HepG2 (cell line): ENCODE measurements at regions not wholly inside any gene's neighbourhood (a gene's known extent, or its start where the extent isn't known, plus 50 kb on each side); places are given as distances from the start of the nearest gene placed in this dataset.

Experiments
- ATAC-seq: fragments of 200-7000 bp; cut with Tn5 transposase; 3 replicates; pipeline ENCODE4 v1.9.1; 2020; ENCODE audit warnings: mild to moderate bottlenecking, moderate library complexity
- BruUV-seq: library from RNA; stranded (reverse); fragments of 400-500 nt; replicated peaks from 2 replicates; lab custom pipeline; 2021; lab: Mats Ljungman, UMichigan
- CTCF ChIA-PET: fragments of 300-600 bp; formaldehyde crosslinking; extraction: SDS; loops from one replicate; lab custom pipeline; 2021; ENCODE audit warnings: low total read pairs, inconsistent platforms, low intra/inter-chr PET ratio; lab: Yijun Ruan, JAX
- POLR2A ChIA-PET: fragments of 350-600 bp; sonication (Branson Sonifier 250); formaldehyde crosslinking; loops from one replicate; lab custom pipeline; 2020; ENCODE audit warnings: antibody characterized with exemption, inconsistent platforms; lab: Yijun Ruan, JAX
- DNase-seq: peaks from one replicate; pipeline ENCODE4 v3.0.0-alpha.2; 2015; ENCODE audit warnings: low spot score
- FAIRE-seq: peaks from 3 replicates; lab custom pipeline; 2011; peaks lifted over from hg19 to GRCh38; lab: Jason Lieb, UNC
- H2AFZ ChIP-seq: one replicate; pipeline ENCODE4 v1.6.1; 2011; ENCODE audit warnings: low read length, inconsistent platforms
- H3K27ac ChIP-seq: fragments of 300-600 bp; 3 replicates; pipeline ENCODE4 v1.8.0; 2011; ENCODE audit warnings: mixed run types, mild to moderate bottlenecking, mixed read lengths, low read length, inconsistent platforms; ENCODE audit not compliant: insufficient read depth; ENCODE audit errors: extremely low read length
- H3K27me3 ChIP-seq, 2 experiments: fragments of 200-600 bp in 1 of 2; 2 replicates in 1 of 2; 3 replicates in 1 of 2; pipeline versions ENCODE4 v1.6.0 to v1.8.0; 2011; ENCODE audit warnings: low read length in 2 of 2, mild to moderate bottlenecking in 2 of 2, moderate library complexity in 2 of 2, inconsistent platforms in 1 of 2; ENCODE audit not compliant: insufficient read depth in 2 of 2, control insufficient read depth in 1 of 2
- H3K36me3 ChIP-seq, 2 experiments: fragments of 200-600 bp in 1 of 2; replicated peaks in 1 of 2; 2 replicates in 1 of 2; 3 replicates in 1 of 2; pipeline versions ENCODE4 v1.5.1 to v1.8.0; 2011; ENCODE audit warnings: low read length in 2 of 2, inconsistent platforms in 1 of 2; ENCODE audit not compliant: insufficient read depth in 2 of 2, control insufficient read depth in 1 of 2
- H3K4me1 ChIP-seq: 2 replicates; pipeline ENCODE4 v1.5.1; 2012; ENCODE audit warnings: low read length, inconsistent platforms; ENCODE audit not compliant: insufficient read depth
- H3K4me2 ChIP-seq: 2 replicates; pipeline ENCODE4 v1.6.0; 2011; ENCODE audit warnings: low read depth, low read length, inconsistent platforms
- H3K4me3 ChIP-seq, 3 experiments: fragments of 200-600 bp in 1 of 3; sonication (generic), shearing (Covaris generic) in 1 of 3; replicated peaks in 1 of 3; 2 replicates each; pipeline ENCODE4 v1.5.1; 2011 to 2016; ENCODE audit warnings: low read length in 3 of 3, inconsistent platforms in 2 of 3, low read depth in 2 of 3, mild to moderate bottlenecking in 2 of 3, control low read depth in 1 of 3, mixed read lengths in 1 of 3; ENCODE audit not compliant: insufficient read depth in 1 of 3
- H3K79me2 ChIP-seq: one replicate; pipeline ENCODE4 v1.6.1; 2011; ENCODE audit warnings: low read length, inconsistent platforms; ENCODE audit not compliant: insufficient read depth
- H3K9ac ChIP-seq: 2 replicates; pipeline ENCODE4 v1.6.0; 2011; ENCODE audit warnings: mild to moderate bottlenecking, low read depth, low read length, inconsistent platforms; ENCODE audit not compliant: insufficient read depth
- H3K9me3 ChIP-seq: 2 replicates; pipeline ENCODE4 v1.5.1; 2012; ENCODE audit warnings: mild to moderate bottlenecking, low read length
- H4K20me1 ChIP-seq: 2 replicates; pipeline ENCODE4 v1.6.0; 2011; ENCODE audit warnings: inconsistent platforms, mild to moderate bottlenecking, low read length, moderate library complexity; ENCODE audit not compliant: insufficient read depth
- ATM ChIP-seq: fragments of 450-650 bp; IDR thresholded peaks from 2 replicates; pipeline ENCODE4 v1.7.1; 2017; ENCODE audit warnings: mild to moderate bottlenecking, borderline replicate concordance
- NFIC ChIP-seq: IDR thresholded peaks from 2 replicates; pipeline ENCODE4 v1.6.1; 2012; ENCODE audit warnings: mild to moderate bottlenecking, low read length, inconsistent platforms
- NR2F1 ChIP-seq, 2 experiments: fragments of 450-650 bp in 1 of 2; formaldehyde crosslinking in 1 of 2; IDR thresholded peaks; 2 replicates each; pipeline versions ENCODE4 v1.5.0 to v1.6.1; 2016 to 2020; ENCODE audit warnings: mild to moderate bottlenecking in 1 of 2, missing compliant biosample characterization in 1 of 2, missing genetic modification reagents in 1 of 2, moderate library complexity in 1 of 2
- NRL ChIP-seq: sonication (generic); formaldehyde crosslinking; IDR thresholded peaks from 2 replicates; pipeline ENCODE4 v1.5.0; 2020; ENCODE audit warnings: missing genetic modification reagents, mild to moderate bottlenecking, moderate library complexity, borderline replicate concordance
- POLR2AphosphoS2 ChIP-seq: IDR thresholded peaks from 2 replicates; pipeline ENCODE4 v1.6.1; 2011; ENCODE audit warnings: low read depth, low read length, improper control_type of control experiment
- ZNF260 ChIP-seq: sonication (generic); formaldehyde crosslinking; IDR thresholded peaks from 2 replicates; pipeline ENCODE4 v1.4.0; 2020; ENCODE audit warnings: missing genetic modification reagents, low read depth, mild to moderate bottlenecking, borderline replicate concordance
- ZNF367 ChIP-seq: sonication (generic); formaldehyde crosslinking; IDR thresholded peaks from 2 replicates; pipeline ENCODE4 v1.4.0; 2020; ENCODE audit warnings: missing genetic modification reagents, borderline replicate concordance
- ZNF619 ChIP-seq: sonication (generic); formaldehyde crosslinking; IDR thresholded peaks from 2 replicates; pipeline ENCODE4 v1.4.0; 2020; ENCODE audit warnings: mild to moderate bottlenecking, missing genetic modification reagents
- ZNF883 ChIP-seq: sonication (generic); formaldehyde crosslinking; IDR thresholded peaks from 2 replicates; pipeline ENCODE4 v1.5.1; 2020; ENCODE audit warnings: mild to moderate bottlenecking, missing genetic modification reagents; ENCODE audit errors: not compliant biosample characterization
- ZSCAN12 ChIP-seq: sonication (generic); formaldehyde crosslinking; IDR thresholded peaks from 2 replicates; pipeline ENCODE4 v1.9.0; 2021; ENCODE audit warnings: mild to moderate bottlenecking, missing genetic modification reagents
- WGBS: methylation state at CpG from one replicate; pipeline ENCODE4 v1.1.6; 2017; ENCODE audit warnings: low lambda C conversion rate; 5-methylcytosine and 5-hydroxymethylcytosine counted together
- in situ Hi-C: cut with HindIII; loops from 2 replicates; pipeline ENCODE4 v1.10.0; 2017; ENCODE audit warnings: low pct_unique_long_range_greater_than_20kb; ENCODE audit not compliant: extremely low pct_ligation_motif_present
- intact Hi-C: fragments of 100-400 bp; cut with micrococcal nuclease; formaldehyde crosslinking; loops from one replicate; pipeline ENCODE4 v1.10.0; 2022; ENCODE audit not compliant: unreplicated experiment
- TF ChIP-seq, protein P1 (sequence below), 2 experiments: IDR thresholded peaks; 2 replicates each; pipeline ENCODE4 v1.6.1; 2011 to 2012; ENCODE audit warnings: low read length in 2 of 2, borderline replicate concordance in 1 of 2, low read depth in 1 of 2, mild to moderate bottlenecking in 1 of 2, moderate library complexity in 1 of 2
- TF ChIP-seq, protein P2 (sequence below): sonication (generic); formaldehyde crosslinking; IDR thresholded peaks from 2 replicates; pipeline ENCODE4 v1.4.0; 2020; ENCODE audit warnings: missing genetic modification reagents, mild to moderate bottlenecking, borderline replicate concordance

DNA sequence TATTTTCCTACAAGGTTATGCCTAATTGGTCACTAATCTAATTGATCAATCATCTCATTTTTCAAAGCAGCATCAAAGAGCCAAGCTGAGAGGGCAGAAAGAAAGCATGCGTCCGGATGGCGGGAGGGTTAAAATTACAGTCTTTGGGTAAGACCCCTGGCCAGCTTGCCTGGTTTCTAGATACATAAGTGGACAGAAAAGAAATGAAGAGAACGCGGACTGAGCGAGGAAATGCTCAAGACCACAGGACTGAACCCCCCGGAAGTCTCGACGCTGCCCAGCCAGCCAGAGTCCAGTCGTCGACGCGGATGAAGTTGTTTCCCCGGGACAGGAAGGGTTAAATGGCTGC, 297.2 kb downstream of the OMA1 start:
- Histone ChIP-seq H3K79me2 (no peaks in the 10 kb centered on the region), H3K9me3 (no peaks in the 10 kb centered on the region), H3K4me1 (no peaks in the 10 kb centered on the region), H3K4me3 (no peak overlapping the region; a peak in 1 of 6 replicates), H2AFZ (no peak overlapping the region), H3K36me3 (no peaks in the 10 kb centered on the region), H4K20me1 (no peaks in the 10 kb centered on the region), H3K9ac (no peak overlapping the region), H3K27me3 (peaks cover 1 to 24% of the 10 kb centered on the region in 2 experiments; a peak in 3 of 5 replicates), H3K27ac (no peak overlapping the region), H3K4me2 (no peak overlapping the region)
- no peak for DNase-seq
- intact Hi-C loops, result no loop called here
- 75% methylated on average over 14 of the region's 14 CpGs for WGBS
- CTCF ChIA-PET, result no interaction called here
- TF ChIP-seq ZNF619 (CRISPR knock-in tag), result no peak
- TF ChIP-seq ZNF883 (CRISPR knock-in tag), result no peak
- TF ChIP-seq, protein P1, sequence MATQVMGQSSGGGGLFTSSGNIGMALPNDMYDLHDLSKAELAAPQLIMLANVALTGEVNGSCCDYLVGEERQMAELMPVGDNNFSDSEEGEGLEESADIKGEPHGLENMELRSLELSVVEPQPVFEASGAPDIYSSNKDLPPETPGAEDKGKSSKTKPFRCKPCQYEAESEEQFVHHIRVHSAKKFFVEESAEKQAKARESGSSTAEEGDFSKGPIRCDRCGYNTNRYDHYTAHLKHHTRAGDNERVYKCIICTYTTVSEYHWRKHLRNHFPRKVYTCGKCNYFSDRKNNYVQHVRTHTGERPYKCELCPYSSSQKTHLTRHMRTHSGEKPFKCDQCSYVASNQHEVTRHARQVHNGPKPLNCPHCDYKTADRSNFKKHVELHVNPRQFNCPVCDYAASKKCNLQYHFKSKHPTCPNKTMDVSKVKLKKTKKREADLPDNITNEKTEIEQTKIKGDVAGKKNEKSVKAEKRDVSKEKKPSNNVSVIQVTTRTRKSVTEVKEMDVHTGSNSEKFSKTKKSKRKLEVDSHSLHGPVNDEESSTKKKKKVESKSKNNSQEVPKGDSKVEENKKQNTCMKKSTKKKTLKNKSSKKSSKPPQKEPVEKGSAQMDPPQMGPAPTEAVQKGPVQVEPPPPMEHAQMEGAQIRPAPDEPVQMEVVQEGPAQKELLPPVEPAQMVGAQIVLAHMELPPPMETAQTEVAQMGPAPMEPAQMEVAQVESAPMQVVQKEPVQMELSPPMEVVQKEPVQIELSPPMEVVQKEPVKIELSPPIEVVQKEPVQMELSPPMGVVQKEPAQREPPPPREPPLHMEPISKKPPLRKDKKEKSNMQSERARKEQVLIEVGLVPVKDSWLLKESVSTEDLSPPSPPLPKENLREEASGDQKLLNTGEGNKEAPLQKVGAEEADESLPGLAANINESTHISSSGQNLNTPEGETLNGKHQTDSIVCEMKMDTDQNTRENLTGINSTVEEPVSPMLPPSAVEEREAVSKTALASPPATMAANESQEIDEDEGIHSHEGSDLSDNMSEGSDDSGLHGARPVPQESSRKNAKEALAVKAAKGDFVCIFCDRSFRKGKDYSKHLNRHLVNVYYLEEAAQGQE (IDR thresholded peaks at IDR 0.05; ENCODE audit: borderline replicate concordance in 1 of 2, low read depth in 1 of 2, low read length in 2 of 2), result no peak
- no peak for TF ChIP-seq ATM
- in situ Hi-C loops, result no loop called here
- no peak for FAIRE-seq
- ATAC-seq, result no peak
- no TSS peak for BruUV-seq
- POLR2A ChIA-PET, result no interaction called here

DNA sequence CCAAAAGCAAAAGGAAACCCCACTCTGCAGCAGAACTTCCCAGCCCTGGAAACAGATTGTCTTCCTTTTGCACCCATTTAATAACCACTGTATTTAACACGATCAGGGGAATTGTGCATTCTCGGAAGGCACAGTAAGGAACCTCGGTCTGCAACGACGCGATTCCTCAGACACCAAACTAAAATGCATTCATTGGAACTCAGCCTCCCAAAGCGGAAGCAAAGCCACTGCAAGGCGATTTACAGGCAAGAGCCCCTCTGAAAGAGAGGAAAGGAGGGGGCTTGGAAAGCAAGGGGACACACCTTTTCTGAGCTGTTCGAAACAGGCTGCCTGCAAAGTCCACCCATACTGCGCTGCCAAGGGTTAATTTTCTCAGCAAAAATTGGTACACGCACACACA, 297.7 kb downstream of the OMA1 start:
- no peak overlapping the region for H3K4me3 ChIP-seq
- 16% methylated on average over 10 of the region's 11 CpGs for WGBS
- no peak overlapping the region for H2AFZ ChIP-seq
- POLR2A ChIA-PET, result no interaction called here
- no peaks in the 10 kb centered on the region for H3K9me3 ChIP-seq
- in situ Hi-C loops (no loop called here), intact Hi-C loops (no loop called here)
- H3K4me1 ChIP-seq, result no peaks in the 10 kb centered on the region
- DNase-seq (no peak), FAIRE-seq (no peak), ATAC-seq (no peak)
- H3K4me2 ChIP-seq, result no peak overlapping the region
- no TSS peak for BruUV-seq
- no peak overlapping the region for H3K9ac ChIP-seq
- H3K27me3 ChIP-seq, result peaks cover 1 to 24% of the 10 kb centered on the region in 2 experiments; a peak in 3 of 5 replicates
- CTCF ChIA-PET, result no interaction called here
- H3K79me2 ChIP-seq, result no peaks in the 10 kb centered on the region
- H3K27ac ChIP-seq, result no peak overlapping the region
- no peaks in the 10 kb centered on the region for H3K36me3 ChIP-seq
- no peaks in the 10 kb centered on the region for H4K20me1 ChIP-seq
- TF ChIP-seq ZNF260 (no peak), ZSCAN12 (CRISPR knock-in tag) (no peak), ZNF367 (CRISPR knock-in tag) (no peak), POLR2AphosphoS2 (no peak), NFIC (no peak), NR2F1 (CRISPR knock-in tag; IDR thresholded peaks at IDR 0.05) (no peak), NRL (no peak)
- TF ChIP-seq, protein P2, sequence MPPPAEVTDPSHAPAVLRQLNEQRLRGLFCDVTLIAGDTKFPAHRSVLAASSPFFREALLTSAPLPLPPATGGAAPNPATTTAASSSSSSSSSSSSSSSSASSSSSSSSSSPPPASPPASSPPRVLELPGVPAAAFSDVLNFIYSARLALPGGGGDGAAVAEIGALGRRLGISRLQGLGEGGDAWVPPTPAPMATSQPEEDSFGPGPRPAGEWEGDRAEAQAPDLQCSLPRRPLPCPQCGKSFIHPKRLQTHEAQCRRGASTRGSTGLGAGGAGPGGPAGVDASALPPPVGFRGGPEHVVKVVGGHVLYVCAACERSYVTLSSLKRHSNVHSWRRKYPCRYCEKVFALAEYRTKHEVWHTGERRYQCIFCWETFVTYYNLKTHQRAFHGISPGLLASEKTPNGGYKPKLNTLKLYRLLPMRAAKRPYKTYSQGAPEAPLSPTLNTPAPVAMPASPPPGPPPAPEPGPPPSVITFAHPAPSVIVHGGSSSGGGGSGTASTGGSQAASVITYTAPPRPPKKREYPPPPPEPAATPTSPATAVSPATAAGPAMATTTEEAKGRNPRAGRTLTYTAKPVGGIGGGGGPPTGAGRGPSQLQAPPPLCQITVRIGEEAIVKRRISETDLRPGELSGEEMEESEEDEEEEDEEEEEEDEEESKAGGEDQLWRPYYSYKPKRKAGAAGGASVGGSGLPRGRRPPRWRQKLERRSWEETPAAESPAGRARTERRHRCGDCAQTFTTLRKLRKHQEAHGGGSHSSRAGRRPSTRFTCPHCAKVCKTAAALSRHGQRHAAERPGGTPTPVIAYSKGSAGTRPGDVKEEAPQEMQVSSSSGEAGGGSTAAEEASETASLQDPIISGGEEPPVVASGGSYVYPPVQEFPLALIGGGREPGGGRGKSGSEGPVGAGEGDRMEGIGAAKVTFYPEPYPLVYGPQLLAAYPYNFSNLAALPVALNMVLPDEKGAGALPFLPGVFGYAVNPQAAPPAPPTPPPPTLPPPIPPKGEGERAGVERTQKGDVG (CRISPR knock-in tag), result no peak
